ENCODE measurements at regions not wholly inside any gene's neighbourhood (a gene's known extent, or its start where the extent isn't known, plus 50 kb on each side); places are given as distances from the start of the nearest gene placed in this dataset.

DNA sequence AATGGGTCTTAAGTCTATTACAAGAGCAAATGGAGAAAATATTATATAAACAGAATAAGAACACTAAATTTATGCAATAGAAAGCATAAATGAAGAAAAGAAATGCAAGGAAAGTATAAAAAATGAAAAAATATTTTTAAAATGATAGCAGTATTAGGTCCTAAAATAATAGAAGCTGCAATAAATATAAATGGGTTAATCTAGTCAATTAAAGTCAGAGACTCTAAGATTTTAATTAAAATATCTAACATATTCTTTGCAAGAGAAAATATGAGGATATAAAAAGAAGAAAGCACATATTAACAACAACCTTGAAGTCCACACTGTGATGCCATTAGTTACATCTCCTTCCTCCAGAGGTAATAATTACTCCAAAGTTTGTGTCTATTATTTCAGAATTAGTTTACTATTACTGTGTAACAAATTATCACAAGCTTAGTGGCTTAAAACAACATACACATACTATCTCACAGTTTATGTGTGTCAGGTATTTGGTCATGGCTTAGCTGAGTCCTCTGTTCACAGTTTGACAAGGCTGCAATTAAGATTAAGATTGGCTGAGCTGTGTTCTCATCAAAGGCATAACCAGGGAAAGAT, 174.9 kb downstream of the NAA11 start:
- TF ChIP-seq, protein P1, sequence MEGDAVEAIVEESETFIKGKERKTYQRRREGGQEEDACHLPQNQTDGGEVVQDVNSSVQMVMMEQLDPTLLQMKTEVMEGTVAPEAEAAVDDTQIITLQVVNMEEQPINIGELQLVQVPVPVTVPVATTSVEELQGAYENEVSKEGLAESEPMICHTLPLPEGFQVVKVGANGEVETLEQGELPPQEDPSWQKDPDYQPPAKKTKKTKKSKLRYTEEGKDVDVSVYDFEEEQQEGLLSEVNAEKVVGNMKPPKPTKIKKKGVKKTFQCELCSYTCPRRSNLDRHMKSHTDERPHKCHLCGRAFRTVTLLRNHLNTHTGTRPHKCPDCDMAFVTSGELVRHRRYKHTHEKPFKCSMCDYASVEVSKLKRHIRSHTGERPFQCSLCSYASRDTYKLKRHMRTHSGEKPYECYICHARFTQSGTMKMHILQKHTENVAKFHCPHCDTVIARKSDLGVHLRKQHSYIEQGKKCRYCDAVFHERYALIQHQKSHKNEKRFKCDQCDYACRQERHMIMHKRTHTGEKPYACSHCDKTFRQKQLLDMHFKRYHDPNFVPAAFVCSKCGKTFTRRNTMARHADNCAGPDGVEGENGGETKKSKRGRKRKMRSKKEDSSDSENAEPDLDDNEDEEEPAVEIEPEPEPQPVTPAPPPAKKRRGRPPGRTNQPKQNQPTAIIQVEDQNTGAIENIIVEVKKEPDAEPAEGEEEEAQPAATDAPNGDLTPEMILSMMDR (IDR thresholded peaks at IDR 0.05), result no peak
- TF ChIP-seq POLR2AphosphoS5 (IDR thresholded peaks at IDR 0.05; ENCODE audit: low read depth, low read length) (no peak), TCF7L2 (IDR thresholded peaks at IDR 0.05; ENCODE audit: low read depth, low read length) (no peak), SIN3A (IDR thresholded peaks at IDR 0.05; ENCODE audit: borderline replicate concordance, insufficient read depth, low read depth, low read length) (no peak)
- TF ChIP-seq, protein P2, sequence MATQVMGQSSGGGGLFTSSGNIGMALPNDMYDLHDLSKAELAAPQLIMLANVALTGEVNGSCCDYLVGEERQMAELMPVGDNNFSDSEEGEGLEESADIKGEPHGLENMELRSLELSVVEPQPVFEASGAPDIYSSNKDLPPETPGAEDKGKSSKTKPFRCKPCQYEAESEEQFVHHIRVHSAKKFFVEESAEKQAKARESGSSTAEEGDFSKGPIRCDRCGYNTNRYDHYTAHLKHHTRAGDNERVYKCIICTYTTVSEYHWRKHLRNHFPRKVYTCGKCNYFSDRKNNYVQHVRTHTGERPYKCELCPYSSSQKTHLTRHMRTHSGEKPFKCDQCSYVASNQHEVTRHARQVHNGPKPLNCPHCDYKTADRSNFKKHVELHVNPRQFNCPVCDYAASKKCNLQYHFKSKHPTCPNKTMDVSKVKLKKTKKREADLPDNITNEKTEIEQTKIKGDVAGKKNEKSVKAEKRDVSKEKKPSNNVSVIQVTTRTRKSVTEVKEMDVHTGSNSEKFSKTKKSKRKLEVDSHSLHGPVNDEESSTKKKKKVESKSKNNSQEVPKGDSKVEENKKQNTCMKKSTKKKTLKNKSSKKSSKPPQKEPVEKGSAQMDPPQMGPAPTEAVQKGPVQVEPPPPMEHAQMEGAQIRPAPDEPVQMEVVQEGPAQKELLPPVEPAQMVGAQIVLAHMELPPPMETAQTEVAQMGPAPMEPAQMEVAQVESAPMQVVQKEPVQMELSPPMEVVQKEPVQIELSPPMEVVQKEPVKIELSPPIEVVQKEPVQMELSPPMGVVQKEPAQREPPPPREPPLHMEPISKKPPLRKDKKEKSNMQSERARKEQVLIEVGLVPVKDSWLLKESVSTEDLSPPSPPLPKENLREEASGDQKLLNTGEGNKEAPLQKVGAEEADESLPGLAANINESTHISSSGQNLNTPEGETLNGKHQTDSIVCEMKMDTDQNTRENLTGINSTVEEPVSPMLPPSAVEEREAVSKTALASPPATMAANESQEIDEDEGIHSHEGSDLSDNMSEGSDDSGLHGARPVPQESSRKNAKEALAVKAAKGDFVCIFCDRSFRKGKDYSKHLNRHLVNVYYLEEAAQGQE (IDR thresholded peaks at IDR 0.05; ENCODE audit: insufficient read depth in 1 of 2, low read depth in 2 of 2, low read length in 1 of 2), result no peak
- Histone ChIP-seq H3K27me3 (ENCODE audit: control insufficient read depth, insufficient read depth, low read length) (no peaks in the 10 kb centered on the region), H3K4me1 (ENCODE audit: control insufficient read depth, insufficient read depth, low read length) (no peaks in the 10 kb centered on the region), H3K4me3 (ENCODE audit: low read depth in 2 of 2, low read length in 2 of 2) (no peak overlapping the region), H3K27ac (ENCODE audit: low read length) (no peak overlapping the region), H3K9me3 (ENCODE audit: control insufficient read depth, insufficient read depth, low read depth, low read length) (no peaks in the 10 kb centered on the region), H3K36me3 (ENCODE audit: control insufficient read depth, insufficient read depth, low read length) (no peaks in the 10 kb centered on the region)
- POLR2A ChIA-PET, result no interaction called here
- CTCF ChIA-PET, result no interaction called here
- intact Hi-C loops (cut with micrococcal nuclease; ENCODE audit: unreplicated experiment) (no loop called here), in situ Hi-C loops (cut with HindIII; ENCODE audit: low pct_unique_long_range_greater_than_20kb, low sequenced_read_pairs) (no loop called here)
- ATAC-seq, result no peak
- no peak for DNase-seq (ENCODE audit: low read depth, low spot score)
- no TSS peak for BruUV-seq (replicated peaks)

DNA sequence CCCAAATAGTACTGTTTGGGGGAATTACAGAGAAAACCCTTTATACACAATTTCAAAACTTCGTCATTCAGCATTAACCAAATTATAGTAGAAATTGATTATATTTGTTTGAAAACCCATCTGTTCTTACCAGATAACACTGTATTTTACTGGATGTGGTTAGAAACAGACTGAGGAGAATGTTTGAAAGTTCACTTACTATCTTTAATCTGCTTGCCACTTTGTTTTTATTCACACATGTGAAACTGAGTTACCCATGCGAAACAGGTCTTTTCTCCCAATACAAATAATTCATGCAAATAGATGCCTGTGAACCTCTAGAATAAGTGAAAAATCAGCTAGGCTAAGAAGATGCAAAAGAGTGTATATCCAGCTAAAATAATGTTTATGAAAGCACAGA, 177.5 kb downstream of the NAA11 start:
- ATAC-seq (no peak), DNase-seq (ENCODE audit: low read depth, low spot score) (no peak)
- Histone ChIP-seq H3K27ac (ENCODE audit: low read length) (no peak overlapping the region), H3K4me1 (ENCODE audit: control insufficient read depth, insufficient read depth, low read length) (no peaks in the 10 kb centered on the region), H3K36me3 (ENCODE audit: control insufficient read depth, insufficient read depth, low read length) (no peaks in the 10 kb centered on the region), H3K9me3 (ENCODE audit: control insufficient read depth, insufficient read depth, low read depth, low read length) (no peaks in the 10 kb centered on the region), H3K4me3 (ENCODE audit: low read depth in 2 of 2, low read length in 2 of 2) (no peak overlapping the region), H3K27me3 (ENCODE audit: control insufficient read depth, insufficient read depth, low read length) (no peaks in the 10 kb centered on the region)
- in situ Hi-C loops (cut with HindIII; ENCODE audit: low pct_unique_long_range_greater_than_20kb, low sequenced_read_pairs) (no loop called here), intact Hi-C loops (cut with micrococcal nuclease; ENCODE audit: unreplicated experiment) (no loop called here)
- POLR2A ChIA-PET, result no interaction called here
- TF ChIP-seq, protein P2 (IDR thresholded peaks at IDR 0.05; ENCODE audit: insufficient read depth in 1 of 2, low read depth in 2 of 2, low read length in 1 of 2), result no peak
- TF ChIP-seq POLR2AphosphoS5 (IDR thresholded peaks at IDR 0.05; ENCODE audit: low read depth, low read length) (no peak), TCF7L2 (IDR thresholded peaks at IDR 0.05; ENCODE audit: low read depth, low read length) (no peak), SIN3A (IDR thresholded peaks at IDR 0.05; ENCODE audit: borderline replicate concordance, insufficient read depth, low read depth, low read length) (no peak)
- TF ChIP-seq, protein P1 (IDR thresholded peaks at IDR 0.05), result no peak
- BruUV-seq (replicated peaks), result no TSS peak
- CTCF ChIA-PET, result no interaction called here

Data from Panc1 (cell line).